Urinary bladder (tissue), 3 donors: ENCODE measurements at regions not wholly inside any gene's neighbourhood (a gene's known extent, or its start where the extent isn't known, plus 50 kb on each side); places are given as distances from the start of the nearest gene placed in this dataset.
A peak's percentile ranks its signal among the peaks of the same experiment; 100 is the strongest.

Experiments
- DNase-seq: peaks from one replicate; pipeline ENCODE4 v3.0.0-alpha.2; 2015; ENCODE audit errors: extremely low spot score
- H3K27ac ChIP-seq: one replicate; pipeline ENCODE4 v1.5.1; 2013; ENCODE audit warnings: low read depth, mild to moderate bottlenecking, moderate library complexity
- H3K36me3 ChIP-seq: one replicate; pipeline ENCODE4 v1.6.1; 2013; ENCODE audit warnings: mild to moderate bottlenecking, moderate library complexity; ENCODE audit not compliant: insufficient read depth
- H3K4me1 ChIP-seq: one replicate; pipeline ENCODE4 v1.6.1; 2013; ENCODE audit warnings: mild to moderate bottlenecking, moderate library complexity; ENCODE audit not compliant: insufficient read depth
- H3K4me3 ChIP-seq: one replicate; pipeline ENCODE4 v1.5.1; 2013; ENCODE audit warnings: low read depth, low read length
- WGBS: extraction: QIAGEN DNeasy Blood & Tissue Kit; methylation state at CpG from one replicate; pipeline ENCODE4 v1.1.7; 2013; 5-methylcytosine and 5-hydroxymethylcytosine counted together
- donor health status: healthy with polysubstance abuse.
- donor health status: healthy.

- DNase-seq = no peak
- 88% methylated on average over 3 of the region's 3 CpGs for WGBS
- Histone ChIP-seq H3K27ac (no peak overlapping the region), H3K36me3 (no peaks in the 10 kb centered on the region), H3K4me3 (no peak overlapping the region), H3K4me1 (no peaks in the 10 kb centered on the region)
These were observed 1066.8 kb upstream of the PABPC4L start for GRCh38 chr4:135268369-135268768.

- Histone ChIP-seq H3K4me3 (no peak overlapping the region), H3K4me1 (no peaks in the 10 kb centered on the region), H3K27ac (no peak overlapping the region), H3K36me3 (no peaks in the 10 kb centered on the region)
- peak; percentile 21 for DNase-seq
- WGBS = 69% methylated on average over 13 of the region's 13 CpGs
These were observed 1065.7 kb upstream of the PABPC4L start for GRCh38 chr4:135267148-135267865.

- Histone ChIP-seq H3K4me1 (no peaks in the 10 kb centered on the region), H3K4me3 (no peak overlapping the region), H3K36me3 (no peaks in the 10 kb centered on the region), H3K27ac (no peak overlapping the region)
- no peak for DNase-seq
These were observed 1054.5 kb upstream of the PABPC4L start for GRCh38 chr4:135256111-135256510.

- Histone ChIP-seq H3K4me3 (no peak overlapping the region), H3K4me1 (no peaks in the 10 kb centered on the region), H3K27ac (no peak overlapping the region), H3K36me3 (no peaks in the 10 kb centered on the region)
- WGBS = 57% methylated on average over 1 of the region's 1 CpG
- no peak for DNase-seq
These were observed 1048.5 kb upstream of the PABPC4L start for GRCh38 chr4:135250040-135250439.

GRCh38 chr4:135249024-135249423 is 1047.4 kb upstream of the PABPC4L start:
- DNase-seq = no peak
- no peak overlapping the region for H3K27ac ChIP-seq
- 77% methylated on average over 5 of the region's 5 CpGs for WGBS
- no peaks in the 10 kb centered on the region for H3K4me1 ChIP-seq
- H3K4me3 ChIP-seq = no peak overlapping the region
- H3K36me3 ChIP-seq = no peaks in the 10 kb centered on the region

GRCh38 chr4:135244696-135245095 is 1043.1 kb upstream of the PABPC4L start:
- Histone ChIP-seq H3K27ac (no peak overlapping the region), H3K36me3 (no peaks in the 10 kb centered on the region), H3K4me1 (no peaks in the 10 kb centered on the region), H3K4me3 (no peak overlapping the region)
- DNase-seq = no peak
- WGBS = 46% methylated on average over 2 of the region's 2 CpGs

- no peaks in the 10 kb centered on the region for H3K4me1 ChIP-seq
- no peak for DNase-seq
- WGBS = 24% methylated on average over 1 of the region's 1 CpG
- no peak overlapping the region for H3K27ac ChIP-seq
- H3K36me3 ChIP-seq = no peaks in the 10 kb centered on the region
- no peak overlapping the region for H3K4me3 ChIP-seq
These were observed 1042.5 kb upstream of the PABPC4L start for GRCh38 chr4:135244056-135244455.

GRCh38 chr4:135240796-135241195 is 1039.2 kb upstream of the PABPC4L start:
- Histone ChIP-seq H3K4me1 (no peaks in the 10 kb centered on the region), H3K27ac (no peak overlapping the region), H3K4me3 (no peak overlapping the region), H3K36me3 (no peaks in the 10 kb centered on the region)
- DNase-seq = no peak
- WGBS = 61% methylated on average over 4 of the region's 4 CpGs

GRCh38 chr4:135239964-135240363 is 1038.4 kb upstream of the PABPC4L start:
- Histone ChIP-seq H3K4me3 (no peak overlapping the region), H3K4me1 (no peaks in the 10 kb centered on the region), H3K36me3 (no peaks in the 10 kb centered on the region), H3K27ac (no peak overlapping the region)
- 53% methylated on average over 4 of the region's 4 CpGs for WGBS
- no peak for DNase-seq

GRCh38 chr4:135238940-135239339 is 1037.4 kb upstream of the PABPC4L start:
- no peaks in the 10 kb centered on the region for H3K4me1 ChIP-seq

GRCh38 chr4:135236048-135236447 is 1034.5 kb upstream of the PABPC4L start:
- Histone ChIP-seq H3K4me1 (no peaks in the 10 kb centered on the region), H3K36me3 (no peaks in the 10 kb centered on the region)
- 57% methylated on average over 1 of the region's 1 CpG for WGBS

More at GRCh38 chr4:135238940-135239339, 1037.4 kb upstream of the PABPC4L start:
- 42% methylated on average over 3 of the region's 3 CpGs for WGBS
- no peak overlapping the region for H3K4me3 ChIP-seq
- H3K27ac ChIP-seq = no peak overlapping the region
- no peaks in the 10 kb centered on the region for H3K36me3 ChIP-seq
- no peak for DNase-seq

GRCh38 chr4:135227842-135228241 is 1026.3 kb upstream of the PABPC4L start:
- WGBS = 61% methylated on average over 1 of the region's 1 CpG
- H3K27ac ChIP-seq = no peak overlapping the region
- H3K4me3 ChIP-seq = no peak overlapping the region
- DNase-seq = no peak
- no peaks in the 10 kb centered on the region for H3K4me1 ChIP-seq
- H3K36me3 ChIP-seq = no peaks in the 10 kb centered on the region

More at GRCh38 chr4:135236048-135236447, 1034.5 kb upstream of the PABPC4L start:
- no peak for DNase-seq
- H3K27ac ChIP-seq = no peak overlapping the region
- H3K4me3 ChIP-seq = no peak overlapping the region

GRCh38 chr4:135225551-135225950 is 1024.0 kb upstream of the PABPC4L start:
- WGBS = 90% methylated on average over 3 of the region's 3 CpGs
- Histone ChIP-seq H3K4me1 (no peaks in the 10 kb centered on the region), H3K36me3 (no peaks in the 10 kb centered on the region), H3K4me3 (no peak overlapping the region), H3K27ac (no peak overlapping the region)
- DNase-seq = no peak

- Histone ChIP-seq H3K4me3 (no peak overlapping the region), H3K27ac (no peak overlapping the region), H3K4me1 (no peaks in the 10 kb centered on the region), H3K36me3 (no peaks in the 10 kb centered on the region)
- no peak for DNase-seq
- 90% methylated on average over 5 of the region's 5 CpGs for WGBS
These were observed 1008.8 kb upstream of the PABPC4L start for GRCh38 chr4:135210341-135210740.

GRCh38 chr4:135207531-135207930 is 1005.9 kb upstream of the PABPC4L start:
- no peaks in the 10 kb centered on the region for H3K36me3 ChIP-seq
- no peak for DNase-seq
- H3K27ac ChIP-seq = no peak overlapping the region
- no peaks in the 10 kb centered on the region for H3K4me1 ChIP-seq
- H3K4me3 ChIP-seq = no peak overlapping the region
